HG03108 (cell line): ENCODE measurements at regions not wholly inside any gene's neighbourhood (a gene's known extent, or its start where the extent isn't known, plus 50 kb on each side); places are given as distances from the start of the nearest gene placed in this dataset.
"Not testable (repeated sequence)": the region's sequence is repeated elsewhere in the genome, so short reads cannot be mapped to it uniquely, and the experiment has no call there.

ENCODE experiments used
- ATAC-seq: cut with Tn5 transposase; IDR thresholded peaks from one replicate; pipeline ENCODE4 v1.9.1; 2021; ENCODE audit warnings: moderate library complexity; ENCODE audit not compliant: unreplicated experiment

- ATAC-seq = no peak
Measured at GRCh38 chr9:754150-754931, 87.2 kb upstream of the DMRT1 start.

- ATAC-seq = no peak
Measured at GRCh38 chr9:755454-756381, 85.8 kb upstream of the DMRT1 start.

GRCh38 chr9:757246-757881, 84.1 kb upstream of the DMRT1 start:
- no peak for ATAC-seq

GRCh38 chr9:758146-758545, 83.4 kb upstream of the DMRT1 start:
- ATAC-seq = no peak

- ATAC-seq = no peak
Measured at GRCh38 chr9:759541-759940, 82.0 kb upstream of the DMRT1 start.

GRCh38 chr9:759983-760736, 81.3 kb upstream of the DMRT1 start:
- ATAC-seq = no peak

GRCh38 chr9:761176-761792, 80.2 kb upstream of the DMRT1 start:
- no peak for ATAC-seq

- no peak for ATAC-seq
Measured at GRCh38 chr9:761793-762560, 79.5 kb upstream of the DMRT1 start.

- ATAC-seq = no peak
Measured at GRCh38 chr9:763692-764091, 77.8 kb upstream of the DMRT1 start.

GRCh38 chr9:764105-764524, 77.4 kb upstream of the DMRT1 start:
- ATAC-seq = no peak

- no peak for ATAC-seq
Measured at GRCh38 chr9:764986-765385, 76.5 kb upstream of the DMRT1 start.

- not testable (repeated sequence) for ATAC-seq
Measured at GRCh38 chr9:767061-767561, 74.4 kb upstream of the DMRT1 start.

- no peak for ATAC-seq
Measured at GRCh38 chr9:776086-776485, 65.4 kb upstream of the DMRT1 start.

- ATAC-seq = no peak
Measured at GRCh38 chr9:777978-778377, 63.5 kb upstream of the DMRT1 start.

- ATAC-seq = no peak
Measured at GRCh38 chr9:784202-784601, 57.3 kb upstream of the DMRT1 start.

- no peak for ATAC-seq
Measured at GRCh38 chr9:784916-785315, 56.6 kb upstream of the DMRT1 start.

- no peak for ATAC-seq
Measured at GRCh38 chr9:785997-786396, 55.5 kb upstream of the DMRT1 start.

- no peak for ATAC-seq
Measured at GRCh38 chr9:786405-786804, 55.1 kb upstream of the DMRT1 start.

GRCh38 chr9:788777-789176, 52.7 kb upstream of the DMRT1 start:
- ATAC-seq = no peak
